HUDEP-2 (cell line): ENCODE measurements at regions not wholly inside any gene's neighbourhood (a gene's known extent, or its start where the extent isn't known, plus 50 kb on each side); places are given as distances from the start of the nearest gene placed in this dataset.

Experiments
- DNase-seq, 76 experiments: peaks; one replicate each; lab custom pipeline; 2025; ENCODE audit not compliant: unreplicated experiment in 76 of 76; lab: John Stamatoyannopoulos, UW

DNA sequence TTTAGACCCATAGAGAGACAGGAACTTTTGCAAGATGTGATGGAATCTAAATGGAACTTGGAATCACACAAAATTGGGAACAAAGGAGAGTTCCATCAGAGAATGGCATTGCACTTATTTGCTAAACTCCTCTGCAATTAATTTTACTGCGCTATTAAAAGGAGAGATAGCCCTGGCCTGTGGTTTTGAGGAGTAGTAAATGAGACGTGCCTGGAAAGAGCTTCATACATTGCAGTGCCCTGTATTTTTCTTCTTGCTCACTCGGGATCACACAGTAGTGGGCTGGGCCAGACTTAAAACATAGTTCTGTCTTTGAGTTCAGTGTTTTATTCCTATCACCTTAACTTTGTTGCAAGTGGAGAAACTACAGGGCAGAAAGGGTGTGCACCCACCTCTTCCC is 94.4 kb upstream of the SLC27A6 start:
- no peak for DNase-seq

GRCh38 chr5:128876569-128877382 is 88.5 kb upstream of the SLC27A6 start:
- no peak for DNase-seq

- DNase-seq: no peak
Measured at GRCh38 chr5:128877476-128877875, 87.8 kb upstream of the SLC27A6 start.

DNA sequence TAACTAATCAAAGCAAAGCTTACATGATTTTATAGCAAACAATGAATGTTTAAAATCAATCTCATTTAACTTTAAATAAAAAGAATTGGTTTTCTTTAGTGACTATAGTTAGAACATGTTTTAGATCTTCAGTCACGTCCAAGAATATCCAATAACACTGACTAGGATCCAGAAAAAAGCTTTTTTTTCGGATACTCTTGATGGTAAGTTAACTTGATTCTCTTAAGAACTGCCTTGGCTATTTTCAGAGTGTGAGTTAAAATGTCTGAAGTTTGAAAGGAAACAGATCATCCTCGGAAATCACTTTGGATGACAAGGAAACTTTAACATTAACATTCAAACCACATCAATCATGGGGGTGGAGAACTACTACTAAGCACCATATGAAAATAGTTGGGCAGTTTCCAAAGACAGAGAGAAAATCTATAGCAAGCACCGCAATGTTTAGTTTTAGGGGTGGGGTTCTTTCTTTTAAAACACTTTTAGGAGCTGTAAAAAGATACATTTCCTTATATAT is 83.7 kb upstream of the SLC27A6 start:
- no peak for DNase-seq

DNA sequence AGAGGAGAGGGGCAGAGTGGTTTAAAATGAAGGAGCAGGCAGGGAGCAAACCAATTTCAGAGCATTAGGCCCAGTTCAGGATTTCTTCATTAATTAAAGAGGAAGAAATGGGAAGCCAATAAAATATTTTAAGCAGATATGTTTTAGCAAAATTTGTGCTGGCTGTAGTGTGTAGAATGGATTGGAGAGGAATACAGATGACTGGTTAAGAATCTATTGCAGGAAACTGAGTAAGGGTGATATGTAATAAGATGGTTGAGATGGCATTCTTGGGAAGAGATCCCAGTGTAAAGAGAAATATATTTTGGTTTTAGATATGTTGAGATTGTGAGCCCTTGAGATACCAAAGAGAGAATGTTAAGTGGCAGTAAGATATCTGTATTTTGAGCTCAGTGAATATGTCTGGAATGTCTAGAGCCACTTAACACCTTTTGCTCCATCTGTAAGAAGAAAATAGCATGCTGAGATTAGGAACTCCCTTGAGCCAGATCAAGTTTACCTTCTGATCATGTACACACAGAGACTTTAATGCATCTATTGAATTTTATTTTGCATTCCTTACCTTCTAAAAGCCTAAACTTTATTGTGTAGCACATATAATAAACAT is 79.5 kb upstream of the SLC27A6 start:
- DNase-seq: no peak

DNA sequence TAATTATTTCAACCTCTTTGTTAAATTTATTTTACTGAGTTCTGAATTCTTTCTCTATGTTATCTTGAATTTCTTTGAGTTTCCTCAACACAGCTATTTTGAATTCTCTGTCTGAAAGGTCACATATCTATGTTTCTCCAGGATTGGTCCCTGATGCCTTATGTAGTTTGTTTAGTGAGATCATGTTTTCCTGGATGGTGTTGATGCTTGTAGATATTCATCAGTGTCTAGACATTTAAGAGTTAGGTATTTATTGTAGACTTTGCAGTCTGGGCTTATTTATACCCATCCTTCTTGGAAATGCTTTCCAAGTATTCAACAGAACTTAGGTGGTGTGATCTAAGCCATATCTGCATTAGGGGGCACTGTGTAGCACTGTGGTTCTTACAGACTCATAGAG is 70.2 kb upstream of the SLC27A6 start:
- DNase-seq: no peak

DNA sequence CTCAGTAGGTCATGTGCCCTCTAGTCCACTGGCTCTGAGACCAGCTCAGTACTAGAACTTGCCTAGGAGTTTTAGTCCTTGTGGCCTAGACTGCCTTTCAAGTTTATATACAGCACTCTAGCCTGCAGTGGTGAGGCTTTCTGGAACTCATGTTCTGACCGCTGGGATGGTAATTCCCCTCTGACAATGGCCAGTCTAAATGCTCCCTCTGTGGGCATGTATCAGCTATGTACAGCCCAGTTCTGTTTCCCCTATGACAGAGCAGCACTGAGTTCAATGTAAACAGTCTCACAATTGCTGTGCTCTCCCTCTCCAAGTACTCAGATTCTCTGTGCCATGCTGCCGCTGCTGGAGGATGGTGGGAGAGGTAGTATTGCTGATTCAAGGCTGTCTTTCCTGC is 68.6 kb upstream of the SLC27A6 start:
- DNase-seq: no peak

DNA sequence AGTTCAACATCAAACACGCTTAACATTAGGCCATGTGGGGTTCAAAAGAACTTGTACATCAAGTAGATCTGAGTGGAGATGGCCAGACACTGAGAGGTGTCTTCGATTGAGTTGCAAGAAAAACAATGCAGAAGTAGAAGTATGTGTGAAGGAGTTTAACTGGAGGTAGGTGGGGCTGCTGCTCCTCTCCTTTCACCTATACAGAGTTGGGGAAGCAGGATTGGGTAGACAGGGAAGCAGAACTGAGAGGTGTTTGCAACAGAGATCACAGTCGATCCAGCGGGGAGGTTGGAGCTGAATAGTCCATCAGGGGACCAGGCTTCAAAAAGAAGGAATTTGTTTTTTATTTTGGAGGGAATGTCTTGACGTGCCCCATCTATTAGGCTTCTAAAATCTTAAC is 61.7 kb upstream of the SLC27A6 start:
- DNase-seq: no peak

DNA sequence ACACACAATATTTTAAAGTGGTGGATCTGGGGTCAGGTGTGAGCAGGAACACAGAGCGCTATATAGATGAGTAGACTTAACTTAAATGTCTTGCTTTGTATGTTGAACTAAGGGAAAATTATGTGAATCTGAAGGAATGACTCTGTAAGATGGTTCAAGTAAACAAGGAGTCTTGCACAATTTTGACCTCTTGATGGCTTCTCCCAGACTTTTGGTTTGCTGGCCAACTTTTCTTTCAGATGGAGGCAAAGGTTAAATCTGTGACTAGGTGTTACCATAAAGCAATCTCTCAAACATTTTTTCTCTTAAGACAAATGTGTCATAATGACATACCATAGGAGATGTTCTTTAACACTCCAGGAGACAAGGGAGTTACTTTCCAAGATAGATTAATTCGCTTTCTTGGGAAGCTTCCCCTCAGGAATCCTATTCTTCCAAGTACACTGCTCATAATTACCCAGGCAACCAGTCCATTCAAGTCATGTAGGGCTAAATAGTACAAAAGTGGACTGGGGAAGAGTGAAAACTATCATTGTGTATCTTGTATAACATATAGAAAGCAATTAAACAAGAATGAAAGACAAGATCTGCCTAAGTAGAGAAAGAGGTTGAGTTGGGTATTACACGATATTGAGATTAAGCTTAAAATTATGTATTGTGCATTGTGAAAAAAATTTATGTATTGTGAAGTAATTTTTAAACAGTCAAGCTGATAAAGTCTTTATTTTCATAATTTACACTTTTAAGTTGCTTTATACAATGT is 60.3 kb upstream of the SLC27A6 start:
- no peak for DNase-seq

DNA sequence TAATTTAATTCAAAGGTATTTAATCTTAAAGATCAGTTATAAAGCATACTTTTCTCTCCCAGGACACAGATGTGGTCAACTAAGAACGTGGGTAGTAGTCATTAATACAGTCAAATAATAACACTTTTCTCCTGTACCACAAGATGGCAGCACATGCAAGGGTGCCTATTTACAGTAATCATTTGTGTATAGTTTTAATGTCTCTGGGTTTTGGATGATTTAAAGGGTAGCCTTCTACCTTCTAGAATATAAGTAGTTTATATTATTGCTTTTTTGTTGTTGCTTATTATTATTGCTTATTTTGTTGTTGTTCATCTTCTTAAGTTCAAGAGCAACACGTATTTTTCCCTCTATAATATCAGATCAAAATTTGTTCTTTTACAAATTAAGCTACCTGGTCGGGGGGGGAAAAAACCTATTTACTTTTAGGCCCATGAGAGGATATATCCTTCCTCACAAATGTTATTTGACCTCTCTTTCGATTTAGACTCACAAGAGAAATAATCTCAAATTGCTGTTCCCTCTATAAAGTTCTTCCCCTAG is 59.6 kb upstream of the SLC27A6 start:
- DNase-seq: peak in 29 of 76 experiments; percentile 1 to 51 (median 17)

DNA sequence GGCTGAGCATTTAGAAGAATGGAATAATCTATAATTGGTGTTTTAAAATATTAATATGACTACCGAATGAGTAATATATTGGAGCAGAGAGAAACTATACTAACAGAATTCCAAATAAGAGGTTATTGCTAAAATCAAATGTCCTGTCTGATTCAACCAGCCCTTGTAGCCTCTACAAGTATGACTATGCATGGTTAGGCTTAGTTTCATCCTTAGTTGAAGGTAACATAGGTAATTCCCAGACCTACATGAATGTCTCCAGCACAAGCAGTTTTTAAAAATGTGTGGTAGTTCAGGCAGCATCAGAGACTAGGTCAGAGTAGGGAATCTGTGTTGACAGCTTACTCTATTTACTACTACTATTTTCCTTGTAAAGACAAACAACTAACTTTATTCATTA is 51.7 kb upstream of the SLC27A6 start:
- DNase-seq: no peak
